Gastroesophageal sphincter (tissue), 3 donors: ENCODE measurements at regions not wholly inside any gene's neighbourhood (a gene's known extent, or its start where the extent isn't known, plus 50 kb on each side); places are given as distances from the start of the nearest gene placed in this dataset.

Source experiments
- POLR2A ChIP-seq, 2 donors: fragments of 450-650 bp; IDR thresholded peaks; one replicate each; pipeline ENCODE4 v1.6.1; 2017; ENCODE audit warnings: antibody characterized with exemption in 2 of 2, mild to moderate bottlenecking in 2 of 2, moderate library complexity in 1 of 2
- TF ChIP-seq, protein P1 (sequence below), 4 experiments: fragments of 200-600 bp in 2 of 4; fragments of 450-650 bp in 2 of 4; sonication (generic) in 1 of 4; IDR thresholded peaks; one replicate each; pipeline ENCODE4 v1.5.1; 2017 to 2019; ENCODE audit warnings: antibody characterized with exemption in 4 of 4, mild to moderate bottlenecking in 2 of 4, moderate library complexity in 2 of 4

DNA sequence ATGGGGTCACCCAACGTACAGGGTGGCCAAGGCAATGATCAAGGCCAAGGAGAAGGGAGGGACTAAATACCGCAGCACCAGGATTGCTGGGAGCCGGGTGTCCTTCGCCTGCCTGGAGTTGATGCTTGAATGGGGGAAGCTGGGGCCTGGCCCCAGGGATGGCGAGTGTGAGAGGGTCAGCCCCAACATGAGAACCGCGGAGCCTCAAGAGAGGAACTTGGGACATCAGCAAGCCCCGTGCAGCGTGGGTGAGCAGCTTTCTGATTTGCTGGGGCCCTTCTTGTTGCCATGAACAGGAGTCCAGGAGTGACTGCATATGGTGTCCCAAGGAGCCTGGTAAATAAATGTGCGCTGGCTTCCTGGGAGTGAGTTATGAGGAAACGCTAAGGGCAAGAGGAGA, 72.8 kb upstream of the PITRM1 start:
- TF ChIP-seq, protein P1, sequence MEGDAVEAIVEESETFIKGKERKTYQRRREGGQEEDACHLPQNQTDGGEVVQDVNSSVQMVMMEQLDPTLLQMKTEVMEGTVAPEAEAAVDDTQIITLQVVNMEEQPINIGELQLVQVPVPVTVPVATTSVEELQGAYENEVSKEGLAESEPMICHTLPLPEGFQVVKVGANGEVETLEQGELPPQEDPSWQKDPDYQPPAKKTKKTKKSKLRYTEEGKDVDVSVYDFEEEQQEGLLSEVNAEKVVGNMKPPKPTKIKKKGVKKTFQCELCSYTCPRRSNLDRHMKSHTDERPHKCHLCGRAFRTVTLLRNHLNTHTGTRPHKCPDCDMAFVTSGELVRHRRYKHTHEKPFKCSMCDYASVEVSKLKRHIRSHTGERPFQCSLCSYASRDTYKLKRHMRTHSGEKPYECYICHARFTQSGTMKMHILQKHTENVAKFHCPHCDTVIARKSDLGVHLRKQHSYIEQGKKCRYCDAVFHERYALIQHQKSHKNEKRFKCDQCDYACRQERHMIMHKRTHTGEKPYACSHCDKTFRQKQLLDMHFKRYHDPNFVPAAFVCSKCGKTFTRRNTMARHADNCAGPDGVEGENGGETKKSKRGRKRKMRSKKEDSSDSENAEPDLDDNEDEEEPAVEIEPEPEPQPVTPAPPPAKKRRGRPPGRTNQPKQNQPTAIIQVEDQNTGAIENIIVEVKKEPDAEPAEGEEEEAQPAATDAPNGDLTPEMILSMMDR (IDR thresholded peaks at IDR 0.05), result no peak
- TF ChIP-seq POLR2A (IDR thresholded peaks at IDR 0.05), result no peak
